Skeletal muscle cell (primary cell): ENCODE measurements at regions not wholly inside any gene's neighbourhood (a gene's known extent, or its start where the extent isn't known, plus 50 kb on each side); places are given as distances from the start of the nearest gene placed in this dataset.

Experiments
- DNase-seq: peaks from one replicate; pipeline ENCODE4 v3.0.0-alpha.2; 2010; ENCODE audit warnings: low read depth
- H3K4me3 ChIP-seq: 2 replicates; pipeline ENCODE4 v1.5.1; 2011; ENCODE audit warnings: low read depth, mild to moderate bottlenecking, control low read depth, low read length, moderate library complexity

DNA sequence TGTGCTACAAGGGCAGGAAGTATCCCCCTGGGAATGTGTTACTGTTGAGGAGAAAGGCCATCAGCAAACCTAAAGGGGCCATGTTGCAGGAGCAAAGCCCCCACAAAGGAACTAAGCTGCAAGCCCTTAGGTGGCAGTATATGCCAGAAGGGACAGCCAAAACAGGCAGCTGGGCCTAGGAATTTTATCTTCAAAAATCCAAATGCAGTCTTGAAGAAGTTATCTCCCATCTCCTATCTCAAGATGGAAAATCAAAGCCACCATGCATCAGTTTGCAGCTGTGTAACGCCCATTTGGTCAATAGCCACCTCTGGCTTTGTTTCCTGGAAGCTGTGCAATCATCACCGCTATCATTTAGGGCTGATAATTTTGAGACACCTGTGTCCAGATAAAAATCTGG, 400.3 kb downstream of the ARHGEF28 start:
- no peak overlapping the region for H3K4me3 ChIP-seq
- no peak for DNase-seq

DNA sequence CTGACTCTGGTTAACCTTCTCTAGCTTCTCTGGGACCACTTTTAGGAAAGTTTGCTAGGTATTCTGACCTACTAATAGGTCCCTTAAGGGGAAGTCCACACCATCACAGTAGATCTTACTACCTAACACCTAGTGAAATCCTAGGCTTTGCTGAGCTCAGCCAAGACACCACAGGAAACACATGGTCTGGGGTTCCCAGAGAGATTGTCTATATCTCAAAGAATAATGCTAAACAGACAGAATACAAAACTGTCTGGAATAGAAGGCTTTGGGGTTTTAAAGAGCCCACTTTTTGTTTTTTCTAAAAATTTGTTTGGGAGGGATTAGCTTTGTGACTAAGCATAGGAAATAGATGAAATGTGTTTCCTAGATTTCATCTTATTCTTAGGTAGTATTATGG, 395.1 kb downstream of the ARHGEF28 start:
- DNase-seq = no peak
- H3K4me3 ChIP-seq = no peak overlapping the region

DNA sequence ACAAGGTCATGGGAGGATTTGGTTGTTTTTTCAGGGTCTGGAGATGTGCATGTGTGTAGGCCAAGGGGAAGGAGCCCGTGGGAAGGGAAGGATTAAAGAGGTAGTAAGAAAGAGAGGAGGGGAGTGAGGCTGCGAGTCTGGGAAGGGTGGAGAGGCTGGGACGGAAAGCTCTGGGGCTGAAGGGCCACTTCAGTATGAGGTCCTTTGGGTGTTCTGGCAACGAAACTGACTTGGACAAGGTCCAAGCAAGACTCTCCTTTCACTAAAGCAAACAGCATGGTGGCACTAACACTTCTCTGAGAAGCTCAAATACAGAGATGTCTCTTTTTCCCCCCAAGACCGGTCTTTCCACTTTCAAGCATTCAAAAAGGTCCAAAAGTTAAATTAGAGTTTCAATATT, 394.5 kb downstream of the ARHGEF28 start:
- no peak for DNase-seq
- H3K4me3 ChIP-seq = no peak overlapping the region

DNA sequence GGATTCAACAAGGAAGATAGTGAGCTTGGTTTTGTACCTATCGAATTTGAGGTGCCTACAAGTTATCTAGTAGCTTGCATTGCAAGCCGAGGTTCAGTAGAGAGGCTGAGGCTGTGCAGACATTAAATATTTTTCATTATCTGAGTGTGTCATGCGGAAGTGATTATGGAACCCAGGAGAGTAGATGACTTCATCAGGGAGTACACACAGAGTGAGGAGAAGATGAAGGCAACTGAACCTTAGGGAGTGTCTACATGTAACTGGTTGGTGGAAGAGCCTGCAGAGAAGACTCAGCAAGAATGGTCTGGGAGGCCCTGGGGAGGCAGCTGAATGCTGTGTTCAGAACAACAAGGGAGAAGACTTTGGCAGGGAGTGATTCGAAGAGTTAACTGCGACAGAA, 393.9 kb downstream of the ARHGEF28 start:
- DNase-seq = no peak

DNA sequence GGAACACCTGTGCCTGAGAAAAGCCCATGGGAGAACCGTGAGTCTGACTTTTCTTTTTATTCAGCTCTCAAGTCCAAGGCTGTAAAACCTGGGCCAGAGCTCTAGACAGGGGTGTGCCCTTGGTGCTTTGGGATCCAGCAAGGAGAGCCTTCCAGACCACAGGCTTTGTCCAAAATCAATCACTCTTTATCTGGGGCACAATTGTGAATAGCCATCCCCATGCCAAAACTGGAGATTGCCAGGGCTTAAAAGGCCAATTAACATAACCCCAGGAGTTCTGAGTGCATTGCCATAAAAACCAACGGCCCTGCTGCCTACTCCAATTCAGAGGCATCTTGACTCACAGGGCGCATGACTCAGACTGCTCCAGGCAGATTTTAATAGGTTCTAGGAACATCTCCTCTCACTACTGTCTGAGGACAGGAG, 391.8 kb downstream of the ARHGEF28 start:
- H3K4me3 ChIP-seq = no peak overlapping the region
- peak; percentile 62 for DNase-seq

More for the DNA sequence above, 393.9 kb downstream of the ARHGEF28 start:
- no peak overlapping the region for H3K4me3 ChIP-seq

DNA sequence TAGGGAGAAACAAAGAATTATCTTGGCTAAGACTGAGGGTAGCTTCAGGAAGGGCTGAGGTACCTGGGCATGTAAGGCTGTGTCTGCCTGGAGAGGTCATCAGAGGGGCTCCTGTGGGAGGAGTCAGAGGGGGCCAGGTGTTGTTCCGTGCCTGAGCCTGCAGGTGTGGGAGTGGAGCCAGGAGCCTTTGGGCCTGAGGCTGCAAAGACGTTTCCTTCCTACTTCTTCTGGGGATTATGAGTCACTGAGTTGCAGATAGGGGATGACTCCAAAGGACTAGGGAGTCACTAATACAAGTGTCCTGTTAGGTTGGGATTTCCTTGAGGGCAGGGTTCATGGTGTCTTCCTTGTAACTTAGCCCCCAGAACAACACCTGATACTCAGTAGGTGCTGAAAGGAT, 391.1 kb downstream of the ARHGEF28 start:
- H3K4me3 ChIP-seq = no peak overlapping the region
- DNase-seq = no peak

DNA sequence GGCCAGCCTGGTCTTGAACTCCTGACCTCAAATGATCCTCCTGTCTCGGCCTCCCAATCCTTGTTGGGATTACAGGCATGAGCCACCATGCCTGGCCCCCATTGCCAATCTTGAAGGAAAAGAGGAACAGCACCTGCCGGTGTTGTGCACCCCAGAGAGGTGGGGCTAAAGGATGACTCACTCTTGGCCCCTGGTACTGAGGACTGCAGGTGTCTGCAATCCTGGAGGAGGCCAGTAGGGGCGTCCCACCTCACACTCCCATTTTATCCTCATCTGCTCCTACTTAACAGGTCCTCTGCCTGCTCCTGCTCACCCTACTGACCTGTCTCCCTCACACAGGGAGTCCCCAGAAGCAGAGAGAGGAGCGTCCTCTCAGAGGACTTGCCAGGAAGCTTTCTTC, 390.4 kb downstream of the ARHGEF28 start:
- no peak for DNase-seq
- H3K4me3 ChIP-seq = no peak overlapping the region

DNA sequence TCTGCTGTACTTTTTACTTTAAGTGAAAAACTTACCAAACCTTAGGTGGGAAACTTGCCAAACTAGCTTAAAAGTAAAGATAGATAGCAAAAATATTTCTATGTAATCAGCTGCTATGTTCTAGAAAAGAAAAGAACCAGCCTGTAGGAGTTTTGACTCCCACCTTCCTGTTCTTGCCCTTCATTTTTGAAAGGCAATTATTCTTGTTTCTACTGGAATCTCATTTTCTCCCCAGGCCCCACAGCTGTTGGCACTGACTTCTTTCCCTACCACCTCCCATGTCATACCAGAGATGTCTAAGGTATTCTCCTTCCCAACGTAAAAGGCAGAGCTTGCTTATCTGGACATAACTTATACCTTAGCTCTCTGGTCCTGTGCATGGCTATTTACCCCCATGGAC, 389.7 kb downstream of the ARHGEF28 start:
- DNase-seq = no peak
- no peak overlapping the region for H3K4me3 ChIP-seq

DNA sequence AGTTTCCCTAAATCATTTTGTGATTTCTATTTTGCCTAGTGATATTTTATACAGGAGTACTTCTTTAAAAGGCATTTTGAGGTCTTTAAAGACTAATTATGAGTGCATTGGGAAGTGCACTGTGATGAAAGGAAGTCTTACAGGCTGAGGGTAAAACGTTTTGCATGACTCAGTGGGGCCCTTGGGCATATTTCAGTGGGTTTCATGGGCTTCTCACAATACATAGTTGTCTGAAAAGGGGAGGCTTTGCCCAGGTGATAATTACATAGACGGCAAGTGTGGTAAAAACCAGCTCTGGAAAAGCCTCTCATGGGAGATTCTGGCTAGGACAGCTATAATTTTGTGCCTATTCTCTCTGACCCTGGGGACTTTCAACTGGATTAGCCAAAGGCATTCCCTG, 387.2 kb downstream of the ARHGEF28 start:
- no peak for DNase-seq
- H3K4me3 ChIP-seq = no peak overlapping the region

DNA sequence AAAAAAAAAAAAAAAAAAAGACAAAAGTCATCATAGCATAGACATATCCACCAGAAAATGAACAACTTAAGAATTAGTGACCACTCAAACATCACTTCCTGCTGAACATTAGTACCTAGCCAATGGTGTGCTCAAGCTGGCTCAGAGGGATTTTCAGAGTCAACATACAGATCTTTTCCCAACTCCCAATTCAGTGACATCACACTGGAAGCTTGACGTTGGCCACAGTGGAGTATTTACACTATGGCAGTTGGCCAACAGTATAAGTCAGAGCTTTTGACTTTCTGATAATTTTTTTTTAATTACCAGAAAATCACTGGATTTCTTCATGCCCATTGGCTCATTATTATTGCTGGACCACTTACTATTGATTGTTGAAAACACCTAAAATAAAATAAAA, 383.5 kb downstream of the ARHGEF28 start:
- no peak for DNase-seq
- H3K4me3 ChIP-seq = no peak overlapping the region

DNA sequence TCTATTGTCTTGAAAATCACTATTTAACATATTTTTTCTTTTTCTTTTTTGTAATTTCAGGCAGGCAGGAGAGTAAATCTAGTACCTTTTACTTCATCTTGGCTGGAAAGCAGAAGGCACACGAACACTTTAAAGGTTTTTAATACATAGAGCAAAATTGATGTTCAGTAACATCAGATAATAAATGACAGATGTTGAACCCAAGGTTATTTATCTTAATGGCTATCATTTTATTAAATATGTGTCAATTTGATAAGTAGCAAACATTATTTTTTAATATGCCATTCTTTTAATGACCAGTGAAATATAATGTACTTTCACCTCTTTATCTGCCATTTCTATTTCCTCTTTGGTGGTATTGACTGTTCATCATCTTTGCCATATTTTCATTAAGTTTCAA, 381.2 kb downstream of the ARHGEF28 start:
- H3K4me3 ChIP-seq = no peak overlapping the region
- DNase-seq = no peak

DNA sequence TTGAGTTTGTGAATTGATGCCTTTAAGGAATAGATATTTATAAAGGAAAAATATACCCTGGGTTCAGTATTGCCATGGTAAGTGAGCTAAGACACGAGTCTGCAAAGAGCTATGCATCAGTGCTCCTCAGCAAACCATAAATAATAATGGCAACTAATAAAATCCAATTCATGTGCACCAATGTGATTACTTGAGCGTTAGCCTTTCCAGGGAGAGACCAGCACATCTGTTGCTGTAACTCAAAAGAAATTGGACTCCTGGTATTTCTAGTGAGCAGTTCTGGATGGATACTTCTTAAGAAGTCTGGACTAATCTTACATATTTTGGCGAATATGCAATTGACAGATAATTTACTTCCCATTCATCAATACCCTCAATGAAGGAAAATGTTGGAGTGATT, 373.3 kb downstream of the ARHGEF28 start:
- no peak overlapping the region for H3K4me3 ChIP-seq
- DNase-seq = no peak

DNA sequence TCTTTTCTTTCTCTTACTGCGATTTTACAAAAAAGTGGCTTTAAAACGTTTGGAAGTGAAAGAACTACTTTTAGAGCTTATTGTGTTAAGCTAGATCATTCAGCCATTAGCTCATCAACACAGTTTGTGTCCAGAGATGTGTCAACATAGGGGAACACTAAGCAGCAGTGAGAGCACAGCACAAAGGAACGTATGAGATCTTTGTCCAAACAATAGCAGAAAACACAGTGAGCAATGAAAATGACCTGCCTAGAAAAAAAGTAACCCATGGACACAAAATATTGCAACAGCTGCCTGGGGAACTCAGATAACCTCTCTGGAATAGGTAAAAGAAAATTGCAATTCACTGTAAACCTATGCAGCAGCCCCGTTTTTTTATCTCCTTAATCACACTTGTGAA, 372.5 kb downstream of the ARHGEF28 start:
- DNase-seq = peak; percentile 54
- no peak overlapping the region for H3K4me3 ChIP-seq

DNA sequence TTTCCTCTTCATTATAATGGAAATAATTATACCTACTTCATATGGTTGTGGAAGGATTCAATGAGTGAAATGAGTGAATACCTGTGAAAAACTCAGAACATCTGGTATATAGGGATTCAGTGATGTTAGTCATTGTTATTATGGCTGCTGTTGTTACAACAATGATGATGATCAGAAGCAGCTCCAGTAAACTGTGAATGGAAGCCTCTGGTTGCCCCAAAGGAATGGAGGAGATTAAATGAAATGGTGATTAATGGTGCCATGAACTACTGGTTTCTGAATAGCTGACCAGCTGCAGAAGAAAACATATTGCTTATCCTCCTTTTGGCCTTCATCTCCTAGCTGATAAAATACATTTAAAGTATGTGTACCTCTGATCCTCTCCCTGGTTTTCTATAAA, 372.0 kb downstream of the ARHGEF28 start:
- no peak overlapping the region for H3K4me3 ChIP-seq
- no peak for DNase-seq

DNA sequence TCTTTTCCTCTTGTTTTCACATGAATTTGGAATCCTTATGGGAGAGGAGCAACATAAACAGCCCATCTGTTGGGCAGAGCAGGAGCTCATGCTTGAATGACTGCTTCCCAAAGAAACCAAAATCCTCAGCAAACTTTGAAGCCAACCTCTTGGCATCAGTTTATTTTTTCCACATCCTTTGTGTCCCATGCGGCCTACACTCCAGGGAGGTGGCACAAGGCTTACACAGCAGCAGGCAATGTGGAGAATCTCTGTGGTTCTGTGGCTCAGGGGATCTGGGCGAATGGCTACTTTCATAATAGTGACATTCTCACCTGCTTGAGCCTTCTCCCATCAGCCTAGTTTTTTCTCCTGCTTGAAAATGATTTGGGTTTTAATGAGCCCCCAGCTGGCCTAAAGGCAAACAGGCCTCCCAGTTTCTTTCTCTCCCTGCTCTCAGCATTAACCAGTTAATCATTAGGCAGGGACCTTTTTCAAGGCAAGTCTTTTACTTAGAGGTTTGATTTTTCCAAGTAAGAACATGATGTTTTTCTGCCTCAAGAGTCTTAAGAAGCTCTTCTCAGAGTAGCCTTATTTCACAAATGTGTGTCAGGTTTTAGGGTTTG, 370.3 kb downstream of the ARHGEF28 start:
- DNase-seq = no peak
- no peak overlapping the region for H3K4me3 ChIP-seq

DNA sequence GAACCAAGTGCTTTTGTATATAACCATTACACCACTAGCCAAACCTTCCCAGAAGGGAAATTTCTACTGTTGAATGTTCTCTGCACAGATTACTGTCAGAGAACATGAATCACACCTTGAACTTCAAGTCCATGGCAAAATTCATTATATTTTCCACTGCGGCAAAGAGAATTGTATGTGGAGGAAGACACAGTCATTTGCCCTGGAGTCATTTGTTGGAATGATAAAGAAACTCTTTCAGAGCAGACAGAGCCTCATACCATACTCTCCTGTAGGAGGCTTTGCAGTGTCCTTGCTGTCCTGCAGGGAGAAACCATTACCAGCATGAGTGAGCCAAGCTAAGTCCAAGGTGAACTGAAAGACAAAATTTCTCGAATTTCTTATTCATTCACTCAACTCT, 369.0 kb downstream of the ARHGEF28 start:
- no peak for DNase-seq

More for the DNA sequence above, 369.0 kb downstream of the ARHGEF28 start:
- no peak overlapping the region for H3K4me3 ChIP-seq
